ENCODE measurements at regions not wholly inside any gene's neighbourhood (a gene's known extent, or its start where the extent isn't known, plus 50 kb on each side); places are given as distances from the start of the nearest gene placed in this dataset.

- no peak for ATAC-seq
Observed at GRCh38 chr18:27695052-27695451, 481.9 kb downstream of the CDH2 start.

GRCh38 chr18:27688581-27688980 is 488.3 kb downstream of the CDH2 start:
- ATAC-seq (no peak), DNase-seq (no peak)

More at GRCh38 chr18:27695052-27695451, 481.9 kb downstream of the CDH2 start:
- no peak for DNase-seq

- DNase-seq: no peak
- no peak for ATAC-seq
Observed at GRCh38 chr18:27687351-27687979, 489.5 kb downstream of the CDH2 start.

GRCh38 chr18:27685807-27686412 is 491.0 kb downstream of the CDH2 start:
- no peak for ATAC-seq
- peak; percentile 3 for DNase-seq

GRCh38 chr18:27685091-27685490 is 491.8 kb downstream of the CDH2 start:
- ATAC-seq: no peak
- DNase-seq: no peak

GRCh38 chr18:27674411-27674810 is 489.3 kb upstream of the CHST9 start:
- DNase-seq (no peak), ATAC-seq (no peak)

- ATAC-seq (no peak), DNase-seq (no peak)
Observed at GRCh38 chr18:27673861-27674260, 488.8 kb upstream of the CHST9 start.

GRCh38 chr18:27668158-27668557 is 483.1 kb upstream of the CHST9 start:
- no peak for ATAC-seq
- DNase-seq: no peak

GRCh38 chr18:27667064-27667463 is 482.0 kb upstream of the CHST9 start:
- ATAC-seq (no peak), DNase-seq (no peak)

- no peak for ATAC-seq
- no peak for DNase-seq
Observed at GRCh38 chr18:27666016-27666415, 480.9 kb upstream of the CHST9 start.

- no peak for ATAC-seq
- no peak for DNase-seq
Observed at GRCh38 chr18:27665264-27665799, 480.2 kb upstream of the CHST9 start.

GRCh38 chr18:27662949-27663348 is 477.8 kb upstream of the CHST9 start:
- no peak for ATAC-seq
- DNase-seq: no peak

GRCh38 chr18:27662537-27662936 is 477.4 kb upstream of the CHST9 start:
- ATAC-seq (no peak), DNase-seq (no peak)

GRCh38 chr18:27661320-27662018 is 476.4 kb upstream of the CHST9 start:
- no peak for ATAC-seq
- DNase-seq: no peak

GRCh38 chr18:27656905-27657304 is 471.8 kb upstream of the CHST9 start:
- DNase-seq (no peak), ATAC-seq (no peak)

- ATAC-seq (no peak), DNase-seq (no peak)
Observed at GRCh38 chr18:27656167-27656778, 471.2 kb upstream of the CHST9 start.

- DNase-seq: no peak
- ATAC-seq: no peak
Observed at GRCh38 chr18:27653247-27653646, 468.1 kb upstream of the CHST9 start.

- DNase-seq (no peak), ATAC-seq (no peak)
Observed at GRCh38 chr18:27652480-27653121, 467.5 kb upstream of the CHST9 start.

GRCh38 chr18:27649621-27650020 is 464.5 kb upstream of the CHST9 start:
- no peak for ATAC-seq
- no peak for DNase-seq

- ATAC-seq: no peak
- DNase-seq: no peak
Observed at GRCh38 chr18:27645929-27646328, 460.8 kb upstream of the CHST9 start.

GRCh38 chr18:27636576-27637085 is 451.5 kb upstream of the CHST9 start:
- no peak for DNase-seq
- ATAC-seq: no peak

GRCh38 chr18:27632706-27633105 is 447.6 kb upstream of the CHST9 start:
- DNase-seq (no peak), ATAC-seq (no peak)
